NCI-H82 treated with DMSO at 0.1 percent for 48 hours (cell line): ENCODE measurements at regions not wholly inside any gene's neighbourhood (a gene's known extent, or its start where the extent isn't known, plus 50 kb on each side); places are given as distances from the start of the nearest gene placed in this dataset.

Experiments
- DNase-seq: peaks from one replicate; lab custom pipeline; 2025; ENCODE audit not compliant: unreplicated experiment; lab: John Stamatoyannopoulos, UW

DNA sequence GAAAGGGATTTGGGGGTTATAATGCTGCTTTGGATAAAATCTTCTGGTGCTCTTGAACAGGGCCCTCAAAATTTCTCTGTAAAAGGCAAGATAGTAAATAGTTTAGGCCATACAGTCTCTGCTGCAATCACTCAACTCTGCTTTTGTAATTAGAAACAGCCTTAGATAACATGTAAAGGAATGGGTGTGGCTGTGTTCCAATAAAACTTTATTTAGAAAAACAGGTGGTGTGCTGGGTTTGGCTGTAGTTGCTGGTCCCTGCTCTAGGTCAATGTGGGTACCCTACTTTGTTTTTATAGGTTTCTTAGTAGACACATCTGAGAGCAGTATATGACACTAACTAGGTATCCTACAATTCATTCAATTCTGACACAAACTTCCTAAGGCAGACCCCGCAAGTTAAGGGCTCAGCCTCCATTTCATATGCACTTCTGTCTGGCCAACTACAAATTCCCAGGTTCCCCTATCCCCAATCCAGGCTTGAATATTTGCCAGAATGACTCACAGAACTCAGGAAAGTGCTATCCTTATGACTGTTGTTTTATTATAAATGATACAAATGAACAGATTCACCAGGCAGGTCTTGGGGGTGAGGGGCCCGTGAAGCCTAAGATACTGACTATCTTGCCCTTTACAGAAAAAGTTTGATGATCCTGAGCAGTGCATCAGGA, 349.9 kb downstream of the RPS24 start:
- DNase-seq: no peak

DNA sequence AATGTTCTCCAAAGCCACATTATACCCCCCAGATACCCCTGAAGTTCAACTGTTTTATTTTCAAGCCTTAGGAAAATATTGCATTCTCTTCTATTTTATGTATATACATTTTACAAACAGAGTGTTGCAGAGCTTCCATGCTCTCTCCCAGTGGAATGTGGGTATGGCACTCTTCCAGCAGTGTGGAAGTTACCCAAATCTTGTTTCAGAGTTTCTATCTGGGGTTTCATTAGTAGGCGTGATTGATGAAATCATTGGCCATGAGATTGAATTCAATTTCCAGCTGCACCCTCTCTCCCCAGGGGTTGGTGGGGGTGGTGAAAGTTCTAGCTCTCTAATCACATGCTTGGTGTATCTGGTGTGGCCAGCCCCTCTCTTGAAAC, 350.4 kb downstream of the RPS24 start:
- DNase-seq: no peak

DNA sequence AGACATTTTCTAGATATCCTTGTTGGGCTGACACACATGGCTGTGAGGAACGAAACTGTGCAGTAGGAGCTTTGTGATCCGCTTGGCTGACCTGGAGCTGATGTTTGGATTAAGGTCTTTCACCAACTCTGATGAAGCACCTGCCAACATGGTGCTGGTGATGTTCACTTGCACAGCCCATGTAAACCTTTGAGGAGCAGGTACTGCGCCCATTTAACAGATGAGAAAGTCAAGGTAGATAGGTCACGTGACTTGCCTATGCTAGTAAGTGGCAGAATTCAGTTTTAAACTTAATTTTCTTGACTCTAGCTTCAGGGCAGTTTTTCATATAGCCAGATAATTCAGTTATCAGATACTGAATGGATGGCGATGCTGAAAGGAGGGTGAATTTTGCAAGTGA, 351.9 kb downstream of the RPS24 start:
- no peak for DNase-seq

DNA sequence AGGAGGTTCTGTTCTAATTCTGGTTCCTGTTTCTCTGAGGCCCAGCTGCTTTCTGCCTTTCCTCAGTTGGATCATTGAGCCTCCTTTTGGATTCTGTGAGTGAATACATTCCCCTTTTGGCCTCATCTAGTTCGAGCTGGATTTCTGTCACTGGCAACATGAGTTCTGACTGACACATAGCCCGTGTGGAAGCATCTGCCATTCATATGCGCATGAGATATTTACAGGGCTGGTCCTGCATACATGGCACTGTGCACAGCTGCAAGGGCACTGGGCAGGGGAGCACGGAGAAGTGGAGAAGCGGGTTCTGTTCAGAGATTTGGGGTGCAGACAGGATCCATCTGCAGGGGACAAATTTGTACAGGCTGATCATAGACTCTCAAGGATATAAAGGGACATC, 352.8 kb downstream of the RPS24 start:
- DNase-seq: no peak

DNA sequence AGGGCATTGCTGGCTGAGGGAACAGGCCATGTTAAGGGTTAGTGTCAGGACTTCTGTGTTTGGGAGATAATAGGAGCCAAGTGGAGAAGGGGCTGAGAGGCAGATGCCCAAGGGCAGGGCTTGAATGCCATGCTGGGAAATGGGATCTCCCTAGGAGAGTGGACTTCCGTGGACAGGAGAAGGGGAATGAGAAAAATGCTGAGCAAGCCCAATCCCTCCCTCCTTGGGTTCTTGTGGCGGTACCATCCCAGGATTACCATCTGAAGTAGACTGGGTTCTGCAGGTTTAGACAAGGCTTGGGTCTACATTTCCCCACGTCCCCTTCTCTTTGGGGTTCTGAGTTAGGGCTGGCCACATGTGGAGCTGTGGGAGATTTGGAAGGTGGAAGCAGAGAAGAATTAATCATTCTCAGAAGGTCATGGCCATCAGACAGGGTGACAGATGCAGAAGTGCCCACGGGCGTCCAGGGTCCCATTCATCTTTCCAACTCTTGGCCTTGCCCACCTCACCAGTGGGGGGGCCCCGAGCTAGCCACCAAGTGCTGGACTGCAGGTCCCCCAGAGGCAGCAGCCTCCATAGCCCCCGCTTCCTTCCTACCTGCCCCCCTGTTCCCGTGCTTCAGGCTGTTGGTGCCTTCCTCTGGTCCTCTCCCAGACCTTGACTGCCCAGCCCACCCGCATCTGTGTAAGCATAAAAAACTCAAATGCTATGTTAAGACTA, 354.8 kb downstream of the RPS24 start:
- DNase-seq: no peak

DNA sequence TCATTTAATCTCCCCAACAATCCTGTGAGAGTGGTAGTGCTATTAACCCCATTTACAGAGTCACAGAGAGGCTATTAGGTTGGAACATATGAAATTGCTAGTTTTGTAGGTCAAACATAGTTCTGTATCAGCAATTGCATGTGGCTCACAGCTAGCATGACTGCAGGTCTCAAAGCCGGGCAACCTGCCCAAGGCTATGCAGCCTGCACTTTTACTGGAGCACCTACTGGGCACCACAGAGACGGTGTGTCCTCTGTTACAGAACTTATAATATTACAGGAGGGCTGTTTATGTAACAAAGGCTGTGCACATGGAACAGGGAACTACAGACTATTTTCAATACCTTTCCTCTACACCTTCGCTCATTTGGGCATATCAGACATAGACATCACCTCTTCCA, 355.8 kb downstream of the RPS24 start:
- DNase-seq: no peak

DNA sequence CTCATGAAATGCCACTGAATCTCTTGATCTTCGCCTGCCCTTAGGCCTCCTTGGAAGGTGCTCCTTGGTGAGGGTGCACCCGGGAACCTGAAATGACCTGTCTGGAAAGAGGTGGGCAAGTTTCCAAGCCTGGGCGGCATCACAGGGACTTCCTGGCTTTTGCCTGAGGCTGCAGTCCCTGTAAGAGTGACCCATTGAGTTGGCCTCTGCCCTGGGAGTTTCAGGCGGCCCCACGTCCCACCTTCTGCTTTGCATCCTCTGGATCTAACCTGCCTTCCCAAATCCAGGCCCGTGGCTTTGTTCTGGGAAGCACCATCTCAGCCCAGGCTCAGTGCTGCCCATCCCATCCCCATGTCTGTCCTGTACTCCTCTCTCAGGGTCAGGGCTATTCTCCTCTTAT, 356.4 kb downstream of the RPS24 start:
- DNase-seq: no peak

DNA sequence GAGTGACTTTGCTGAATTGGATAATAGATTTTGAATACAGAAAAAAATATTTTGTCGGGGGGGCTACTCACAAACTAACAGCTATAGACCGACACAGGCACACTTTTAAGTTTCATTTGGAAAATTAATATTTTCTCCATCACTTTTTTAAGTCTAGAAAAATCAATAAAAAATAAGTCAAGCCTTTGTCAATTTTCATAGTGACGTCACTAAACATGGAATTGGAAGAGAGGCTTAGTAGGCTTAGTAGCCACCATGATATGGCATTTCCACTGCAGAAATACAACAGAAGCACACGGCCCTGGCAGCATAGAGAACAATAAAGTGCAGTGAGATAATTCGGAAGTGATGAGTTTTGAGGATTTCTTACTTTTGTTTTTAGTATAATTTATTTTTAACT, 357.2 kb downstream of the RPS24 start:
- no peak for DNase-seq

DNA sequence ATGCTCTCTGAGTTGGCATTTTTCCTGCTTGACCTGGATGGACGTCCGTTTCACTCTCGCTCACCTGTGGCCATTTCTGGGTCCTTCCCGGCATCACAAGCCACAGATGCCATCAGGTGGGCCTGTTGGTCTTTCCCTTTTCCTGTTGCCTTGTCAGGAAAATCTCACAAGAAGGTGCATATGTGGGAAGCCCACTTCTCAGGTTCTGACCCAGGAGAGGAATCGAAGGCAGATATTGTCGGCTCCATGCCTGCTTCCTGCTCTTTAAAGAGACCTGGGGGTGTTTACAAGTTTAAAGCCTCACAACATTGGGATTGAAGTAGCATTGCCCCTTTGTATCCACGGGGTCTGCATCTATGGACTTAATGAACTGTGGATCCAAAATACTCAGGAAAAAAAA, 357.9 kb downstream of the RPS24 start:
- no peak for DNase-seq

DNA sequence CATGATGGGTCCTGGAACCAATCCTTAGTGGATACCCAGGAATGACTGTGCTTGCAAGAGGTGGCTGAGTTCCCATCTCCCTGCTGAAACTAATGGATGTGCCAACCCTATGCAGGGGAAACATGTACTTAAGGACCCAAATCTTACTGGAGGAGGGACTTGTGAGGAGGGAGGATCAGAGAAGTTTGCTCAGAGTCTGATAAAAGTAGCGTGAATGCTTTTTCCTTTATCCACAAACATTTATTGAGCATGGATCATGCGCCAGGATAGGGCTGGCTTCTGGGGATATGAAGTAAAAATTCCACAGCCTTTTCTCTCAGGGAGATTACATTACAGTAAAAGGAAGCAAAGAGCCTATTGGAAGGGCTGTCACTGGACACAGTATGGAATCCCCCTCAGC, 358.5 kb downstream of the RPS24 start:
- no peak for DNase-seq

DNA sequence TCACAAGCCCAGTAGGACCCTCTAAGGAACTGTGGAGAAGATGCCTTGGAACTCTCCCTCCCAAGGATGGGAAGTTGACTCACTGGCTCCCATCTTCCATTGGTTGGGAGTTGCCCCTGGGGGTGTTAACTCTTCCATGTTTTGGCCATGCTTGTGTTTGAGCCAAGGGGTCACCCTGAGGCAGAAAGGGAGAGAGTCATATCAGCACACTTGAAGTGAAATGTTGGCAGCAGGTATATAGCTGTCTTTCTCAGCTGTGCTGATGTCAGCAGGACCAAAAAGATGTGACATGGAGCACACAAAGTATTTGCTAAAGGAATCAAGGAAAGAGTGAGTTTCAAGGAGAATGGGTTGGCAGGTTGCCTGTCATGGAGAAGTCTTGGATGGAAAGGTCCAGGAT, 359.4 kb downstream of the RPS24 start:
- no peak for DNase-seq

DNA sequence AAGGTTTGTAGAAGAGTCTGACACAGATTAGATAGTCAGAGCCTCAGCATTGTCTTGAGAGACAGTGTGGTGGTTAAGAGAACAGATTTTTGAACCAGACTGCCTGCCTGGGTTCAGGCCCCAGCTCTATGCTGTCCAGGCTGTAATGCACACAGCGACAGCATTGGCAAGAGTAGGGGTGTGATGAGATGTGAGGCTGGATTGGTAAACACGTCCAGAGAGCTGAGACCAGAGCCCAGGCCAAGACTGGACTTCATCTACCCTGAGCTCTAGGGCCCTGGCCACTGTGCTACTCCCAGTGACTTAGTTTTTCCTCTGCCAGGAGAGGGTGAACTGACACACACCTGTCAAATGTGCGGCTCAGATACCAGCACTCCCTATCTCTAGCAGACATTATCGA, 360.4 kb downstream of the RPS24 start:
- no peak for DNase-seq

DNA sequence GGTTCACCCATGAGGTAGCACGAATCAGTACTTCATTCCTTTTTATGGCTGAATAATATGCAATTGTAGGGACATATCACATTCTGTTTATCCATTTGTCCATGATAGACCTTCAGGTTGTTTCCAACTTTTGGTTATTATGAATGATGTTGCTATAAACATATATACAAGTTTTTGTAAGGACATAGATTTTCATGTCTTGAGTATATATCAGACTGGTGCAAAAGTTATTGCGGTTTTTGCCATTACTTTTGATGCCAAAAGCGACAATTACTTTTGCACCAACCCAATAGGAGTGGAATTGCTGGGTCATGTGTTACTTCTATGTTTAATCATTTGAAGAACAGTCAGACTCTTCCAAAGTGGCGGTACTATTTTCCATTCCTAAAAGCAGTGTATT, 361.5 kb downstream of the RPS24 start:
- DNase-seq: no peak

DNA sequence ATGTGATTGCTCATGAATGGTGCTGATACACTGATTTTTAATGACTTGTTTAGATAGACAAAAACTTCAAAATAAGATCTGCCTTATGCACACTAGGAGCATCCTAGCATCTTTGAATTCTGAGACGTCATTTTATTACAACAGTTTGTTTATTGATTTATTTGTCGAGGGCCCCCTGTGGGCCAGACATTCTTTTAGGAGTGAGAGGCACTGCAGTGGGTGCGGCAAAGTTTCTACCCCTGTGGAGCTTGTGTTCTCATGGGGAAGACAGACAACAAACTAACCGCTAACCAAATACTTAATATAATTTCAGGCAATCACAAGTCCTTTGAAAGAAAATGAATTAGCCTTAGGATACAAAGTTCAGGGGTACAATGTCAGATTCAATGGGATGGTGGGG, 363.1 kb downstream of the RPS24 start:
- DNase-seq: no peak

DNA sequence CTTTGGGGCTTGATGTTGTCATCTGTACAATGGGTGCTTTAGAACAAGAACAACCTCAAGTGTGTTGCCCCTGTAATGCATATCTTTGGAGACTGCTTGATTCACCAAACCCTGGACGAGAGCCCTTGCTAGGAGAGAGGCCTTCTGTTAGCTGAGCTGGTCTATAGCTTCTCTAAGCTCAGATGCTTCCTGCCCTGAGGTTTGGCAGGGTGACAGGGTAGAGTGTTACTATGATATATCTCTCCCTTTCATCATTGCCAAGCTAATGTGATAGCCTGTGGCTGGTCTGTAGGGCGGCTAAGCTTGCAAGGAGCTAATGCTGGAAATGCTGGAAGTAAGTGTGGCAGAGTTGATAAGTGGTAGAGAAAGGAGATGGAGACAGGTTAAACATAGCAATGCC, 364.1 kb downstream of the RPS24 start:
- DNase-seq: no peak

DNA sequence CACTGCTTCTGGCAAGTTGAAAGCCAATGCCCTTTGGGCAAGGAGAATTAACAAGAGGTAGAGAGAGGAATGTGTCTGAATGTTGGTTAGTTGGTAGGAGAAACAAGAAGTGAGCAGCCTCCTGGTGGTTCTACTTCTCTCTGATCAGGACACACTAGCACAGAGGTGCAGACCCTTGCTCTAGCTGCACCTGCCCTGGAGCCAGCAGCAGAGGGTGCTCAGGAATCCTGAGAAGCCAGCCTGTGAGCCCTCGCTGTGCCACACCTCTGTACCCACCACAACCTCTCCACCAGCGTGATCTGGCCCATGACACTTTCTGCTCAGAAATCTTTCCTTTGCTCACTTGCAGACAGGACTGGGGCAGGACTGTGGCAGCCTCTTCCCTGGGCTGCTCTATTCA, 364.7 kb downstream of the RPS24 start:
- no peak for DNase-seq

DNA sequence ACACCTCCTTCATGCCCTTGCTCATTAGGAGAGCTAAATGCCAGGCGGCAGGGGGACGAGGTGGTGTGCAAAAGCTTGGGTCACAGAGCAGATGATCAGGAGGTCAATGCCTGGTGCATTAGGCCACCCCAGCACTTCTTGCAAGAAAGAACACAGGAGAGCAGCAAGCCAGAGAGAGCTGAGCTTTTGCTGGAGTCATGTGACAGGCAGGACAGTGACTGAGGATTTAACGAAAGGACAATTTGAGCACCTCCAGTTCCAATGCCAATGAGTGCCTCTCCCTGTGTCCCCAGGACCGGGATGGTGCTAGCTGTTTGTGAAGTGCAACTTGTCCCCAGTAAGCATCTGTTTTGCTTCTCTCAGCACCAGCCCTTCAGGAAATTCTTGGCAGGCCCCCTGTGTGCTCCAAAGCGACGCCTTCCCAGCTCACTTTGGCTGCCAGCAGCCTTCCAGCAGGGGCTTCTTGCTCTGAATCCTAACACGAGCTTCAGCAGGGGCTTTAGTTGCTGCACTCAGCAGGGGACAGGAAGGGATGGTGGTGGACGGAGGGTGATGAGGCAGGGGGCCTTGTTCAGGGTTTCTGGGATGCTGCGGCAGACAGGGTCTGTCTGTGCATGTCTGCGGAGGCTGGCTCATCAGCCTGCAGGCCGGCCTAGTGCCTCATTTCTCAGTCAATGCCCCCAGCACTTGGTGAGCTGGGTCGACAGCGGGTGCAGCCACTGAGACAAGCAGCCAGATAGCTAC, 368.1 kb downstream of the RPS24 start:
- DNase-seq: no peak

DNA sequence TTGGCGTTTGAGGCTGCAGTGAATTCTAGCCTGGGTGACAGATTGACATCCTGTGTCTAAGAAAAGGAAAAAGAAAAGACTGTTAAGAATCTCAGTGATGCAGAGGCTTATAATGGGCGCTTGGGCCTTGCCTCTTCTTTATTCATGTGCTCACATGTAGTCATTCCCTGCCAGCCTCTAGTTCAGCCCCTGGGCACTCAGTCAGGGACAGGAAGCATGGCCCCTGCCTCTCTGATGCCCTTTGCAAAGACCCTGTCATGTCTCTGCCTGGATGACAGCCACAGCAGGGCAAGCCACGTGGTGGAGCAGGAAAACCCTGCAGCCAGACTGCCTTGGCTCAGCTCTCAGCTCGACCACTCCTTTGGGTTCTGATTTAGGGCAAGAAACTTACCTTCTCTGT, 368.9 kb downstream of the RPS24 start:
- no peak for DNase-seq

DNA sequence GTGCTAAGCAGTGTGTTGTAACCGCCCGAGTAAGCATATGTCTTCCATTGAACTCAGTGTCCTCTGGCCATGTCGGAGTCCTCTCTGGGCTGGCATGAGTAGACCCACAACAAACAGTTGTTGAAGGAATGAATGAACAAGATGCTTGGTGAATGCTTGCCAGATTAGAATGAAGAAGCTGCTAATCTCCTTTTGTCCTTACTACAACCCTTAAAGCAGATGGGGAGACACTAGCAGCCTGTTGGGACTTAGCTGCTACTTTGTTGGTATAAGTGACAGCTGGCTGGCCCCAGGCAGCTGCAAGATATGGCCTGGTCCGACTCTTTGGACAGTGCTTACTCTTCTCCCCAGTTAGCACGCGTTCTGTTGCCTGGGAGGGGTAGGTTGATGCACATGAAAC, 370.1 kb downstream of the RPS24 start:
- DNase-seq: peak; percentile 86

DNA sequence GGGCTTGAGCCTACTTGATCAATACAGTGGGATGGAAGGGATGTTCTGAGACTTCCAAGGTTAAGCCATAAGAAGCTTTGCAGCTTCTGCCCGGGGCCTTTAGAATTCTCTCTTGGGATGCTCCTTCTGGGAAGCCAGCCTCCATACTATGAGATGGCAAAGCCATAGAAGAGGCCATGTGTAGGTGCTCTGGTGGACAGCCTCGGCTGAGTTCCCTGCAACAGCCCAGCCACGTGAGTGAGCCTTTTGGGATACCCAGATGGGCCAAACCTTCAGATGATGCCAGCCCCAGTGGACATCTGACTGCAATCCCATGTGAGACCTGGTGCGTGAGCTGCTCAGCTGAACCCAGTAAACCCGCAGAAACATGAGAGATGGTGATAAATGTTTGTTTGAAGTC, 370.6 kb downstream of the RPS24 start:
- no peak for DNase-seq

DNA sequence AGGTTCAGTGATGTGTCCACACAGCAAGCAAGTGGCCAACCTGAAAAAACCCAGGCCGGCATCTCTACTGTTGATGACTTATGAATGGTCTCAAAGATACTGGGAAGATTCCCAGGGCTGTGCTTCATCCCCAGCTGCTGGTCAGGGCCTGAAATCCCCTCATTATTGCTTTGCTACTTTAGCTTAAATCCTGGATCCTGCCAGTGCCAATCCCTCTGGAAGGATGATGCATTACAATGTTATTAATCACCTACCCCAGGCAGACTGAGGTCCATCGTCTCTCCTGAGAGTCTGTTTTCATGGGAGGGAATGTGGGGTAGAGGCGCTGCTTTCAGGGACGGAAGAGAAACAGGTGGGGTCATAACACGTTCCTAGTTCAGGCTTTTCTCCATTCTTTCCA, 371.6 kb downstream of the RPS24 start:
- DNase-seq: peak; percentile 85

DNA sequence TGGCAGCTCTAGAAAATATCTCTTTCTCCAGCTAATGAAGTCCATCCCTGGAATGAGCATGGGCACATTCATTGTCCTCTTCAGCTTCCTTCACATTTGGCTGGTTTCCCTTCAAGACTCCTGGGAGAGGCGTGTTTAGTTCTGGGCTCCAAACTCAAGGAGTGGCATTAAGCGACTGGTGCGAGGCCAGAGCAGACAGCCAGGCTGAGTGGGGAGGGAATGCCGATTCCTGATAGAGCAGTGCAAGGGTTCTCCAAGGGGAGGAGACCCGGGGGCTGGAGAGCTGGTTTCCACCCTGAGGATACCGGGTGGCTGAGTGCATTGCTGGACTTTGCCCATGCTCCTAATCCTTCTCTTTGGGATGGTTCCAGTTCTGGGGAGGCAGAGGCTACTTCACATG, 372.1 kb downstream of the RPS24 start:
- DNase-seq: no peak

DNA sequence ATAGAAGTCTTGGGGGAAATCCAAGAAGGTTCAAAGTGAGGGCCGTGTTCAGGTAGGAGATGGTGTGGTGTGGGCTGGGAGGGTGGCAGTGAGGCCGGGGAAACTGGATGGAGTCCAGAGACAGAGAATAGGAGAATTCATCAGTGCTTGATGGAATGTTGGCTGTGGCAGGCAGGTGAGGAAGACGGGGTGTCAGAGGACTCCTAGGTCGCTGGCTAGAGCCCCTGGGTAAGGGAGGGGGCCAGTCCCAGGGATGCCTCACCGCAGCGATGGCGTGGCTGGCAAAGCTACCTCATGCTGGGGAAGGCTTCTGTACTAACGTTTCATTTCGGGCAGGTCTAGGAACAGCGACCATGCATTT, 373.0 kb downstream of the RPS24 start:
- no peak for DNase-seq
